Ovary (tissue), 3 donors: ENCODE measurements at regions not wholly inside any gene's neighbourhood (a gene's known extent, or its start where the extent isn't known, plus 50 kb on each side); places are given as distances from the start of the nearest gene placed in this dataset.

Experiments
- EP300 ChIP-seq: sonication (generic); formaldehyde crosslinking; IDR thresholded peaks from one replicate; pipeline ENCODE4 v1.6.1; 2017; ENCODE audit warnings: antibody characterized with exemption
- POLR2A ChIP-seq: fragments of 450-650 bp; IDR thresholded peaks from one replicate; pipeline ENCODE4 v1.6.1; 2017; ENCODE audit warnings: antibody characterized with exemption, mild to moderate bottlenecking, moderate library complexity
- TF ChIP-seq, protein P1 (sequence below), 3 donors: fragments of 450-650 bp in 2 of 3; fragments of 200-600 bp in 1 of 3; IDR thresholded peaks; one replicate each; pipeline versions ENCODE4 v1.5.1 to v1.8.0; 2016 to 2022; ENCODE audit warnings: antibody characterized with exemption in 3 of 3, mild to moderate bottlenecking in 1 of 3
- donor health status: DM: no; HTN: no; CAD: no.

- TF ChIP-seq, protein P1, sequence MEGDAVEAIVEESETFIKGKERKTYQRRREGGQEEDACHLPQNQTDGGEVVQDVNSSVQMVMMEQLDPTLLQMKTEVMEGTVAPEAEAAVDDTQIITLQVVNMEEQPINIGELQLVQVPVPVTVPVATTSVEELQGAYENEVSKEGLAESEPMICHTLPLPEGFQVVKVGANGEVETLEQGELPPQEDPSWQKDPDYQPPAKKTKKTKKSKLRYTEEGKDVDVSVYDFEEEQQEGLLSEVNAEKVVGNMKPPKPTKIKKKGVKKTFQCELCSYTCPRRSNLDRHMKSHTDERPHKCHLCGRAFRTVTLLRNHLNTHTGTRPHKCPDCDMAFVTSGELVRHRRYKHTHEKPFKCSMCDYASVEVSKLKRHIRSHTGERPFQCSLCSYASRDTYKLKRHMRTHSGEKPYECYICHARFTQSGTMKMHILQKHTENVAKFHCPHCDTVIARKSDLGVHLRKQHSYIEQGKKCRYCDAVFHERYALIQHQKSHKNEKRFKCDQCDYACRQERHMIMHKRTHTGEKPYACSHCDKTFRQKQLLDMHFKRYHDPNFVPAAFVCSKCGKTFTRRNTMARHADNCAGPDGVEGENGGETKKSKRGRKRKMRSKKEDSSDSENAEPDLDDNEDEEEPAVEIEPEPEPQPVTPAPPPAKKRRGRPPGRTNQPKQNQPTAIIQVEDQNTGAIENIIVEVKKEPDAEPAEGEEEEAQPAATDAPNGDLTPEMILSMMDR (IDR thresholded peaks at IDR 0.05), result no peak
- no peak for TF ChIP-seq POLR2A
- TF ChIP-seq EP300, result no peak
Observed at GRCh38 chr9:19577411-19577810, 168.6 kb downstream of the ACER2 start.
